ENCODE measurements at regions not wholly inside any gene's neighbourhood (a gene's known extent, or its start where the extent isn't known, plus 50 kb on each side); places are given as distances from the start of the nearest gene placed in this dataset.

- no peak for TF ChIP-seq ZNF384 (IDR thresholded peaks at IDR 0.05; ENCODE audit: borderline replicate concordance, low read depth, low read length)
- TF ChIP-seq NFXL1 (IDR thresholded peaks at IDR 0.05; ENCODE audit: borderline replicate concordance), result no peak
- no peak for TF ChIP-seq ZNF622 (IDR thresholded peaks at IDR 0.05)
- no peak for TF ChIP-seq ZNF274 (IDR thresholded peaks at IDR 0.05; ENCODE audit: insufficient read depth, insufficient read length)
- peak in 1 of 3 experiments; percentile 3; a peak in 1 of 6 replicates for TF ChIP-seq CTCF (IDR thresholded peaks at IDR 0.05 in 2 of 3, conservative IDR thresholded peaks at IDR 0.05 in 1 of 3; ENCODE audit: control insufficient read depth in 2 of 3, extremely low read depth in 1 of 3, insufficient read depth in 1 of 3, low read depth in 3 of 3, low read length in 3 of 3)
- TF ChIP-seq TBL1XR1 (IDR thresholded peaks at IDR 0.05; ENCODE audit: low read depth, low read length), result no peak
- no peak for TF ChIP-seq MYB (IDR thresholded peaks at IDR 0.05; ENCODE audit: borderline replicate concordance, low read depth, low read length)
- TF ChIP-seq, protein P1, sequence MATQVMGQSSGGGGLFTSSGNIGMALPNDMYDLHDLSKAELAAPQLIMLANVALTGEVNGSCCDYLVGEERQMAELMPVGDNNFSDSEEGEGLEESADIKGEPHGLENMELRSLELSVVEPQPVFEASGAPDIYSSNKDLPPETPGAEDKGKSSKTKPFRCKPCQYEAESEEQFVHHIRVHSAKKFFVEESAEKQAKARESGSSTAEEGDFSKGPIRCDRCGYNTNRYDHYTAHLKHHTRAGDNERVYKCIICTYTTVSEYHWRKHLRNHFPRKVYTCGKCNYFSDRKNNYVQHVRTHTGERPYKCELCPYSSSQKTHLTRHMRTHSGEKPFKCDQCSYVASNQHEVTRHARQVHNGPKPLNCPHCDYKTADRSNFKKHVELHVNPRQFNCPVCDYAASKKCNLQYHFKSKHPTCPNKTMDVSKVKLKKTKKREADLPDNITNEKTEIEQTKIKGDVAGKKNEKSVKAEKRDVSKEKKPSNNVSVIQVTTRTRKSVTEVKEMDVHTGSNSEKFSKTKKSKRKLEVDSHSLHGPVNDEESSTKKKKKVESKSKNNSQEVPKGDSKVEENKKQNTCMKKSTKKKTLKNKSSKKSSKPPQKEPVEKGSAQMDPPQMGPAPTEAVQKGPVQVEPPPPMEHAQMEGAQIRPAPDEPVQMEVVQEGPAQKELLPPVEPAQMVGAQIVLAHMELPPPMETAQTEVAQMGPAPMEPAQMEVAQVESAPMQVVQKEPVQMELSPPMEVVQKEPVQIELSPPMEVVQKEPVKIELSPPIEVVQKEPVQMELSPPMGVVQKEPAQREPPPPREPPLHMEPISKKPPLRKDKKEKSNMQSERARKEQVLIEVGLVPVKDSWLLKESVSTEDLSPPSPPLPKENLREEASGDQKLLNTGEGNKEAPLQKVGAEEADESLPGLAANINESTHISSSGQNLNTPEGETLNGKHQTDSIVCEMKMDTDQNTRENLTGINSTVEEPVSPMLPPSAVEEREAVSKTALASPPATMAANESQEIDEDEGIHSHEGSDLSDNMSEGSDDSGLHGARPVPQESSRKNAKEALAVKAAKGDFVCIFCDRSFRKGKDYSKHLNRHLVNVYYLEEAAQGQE (IDR thresholded peaks at IDR 0.05; ENCODE audit: low read depth, low read length), result no peak
- TF ChIP-seq, protein P2, sequence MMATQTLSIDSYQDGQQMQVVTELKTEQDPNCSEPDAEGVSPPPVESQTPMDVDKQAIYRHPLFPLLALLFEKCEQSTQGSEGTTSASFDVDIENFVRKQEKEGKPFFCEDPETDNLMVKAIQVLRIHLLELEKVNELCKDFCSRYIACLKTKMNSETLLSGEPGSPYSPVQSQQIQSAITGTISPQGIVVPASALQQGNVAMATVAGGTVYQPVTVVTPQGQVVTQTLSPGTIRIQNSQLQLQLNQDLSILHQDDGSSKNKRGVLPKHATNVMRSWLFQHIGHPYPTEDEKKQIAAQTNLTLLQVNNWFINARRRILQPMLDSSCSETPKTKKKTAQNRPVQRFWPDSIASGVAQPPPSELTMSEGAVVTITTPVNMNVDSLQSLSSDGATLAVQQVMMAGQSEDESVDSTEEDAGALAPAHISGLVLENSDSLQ (IDR thresholded peaks at IDR 0.05), result peak; percentile 74
- TF ChIP-seq, protein P3, sequence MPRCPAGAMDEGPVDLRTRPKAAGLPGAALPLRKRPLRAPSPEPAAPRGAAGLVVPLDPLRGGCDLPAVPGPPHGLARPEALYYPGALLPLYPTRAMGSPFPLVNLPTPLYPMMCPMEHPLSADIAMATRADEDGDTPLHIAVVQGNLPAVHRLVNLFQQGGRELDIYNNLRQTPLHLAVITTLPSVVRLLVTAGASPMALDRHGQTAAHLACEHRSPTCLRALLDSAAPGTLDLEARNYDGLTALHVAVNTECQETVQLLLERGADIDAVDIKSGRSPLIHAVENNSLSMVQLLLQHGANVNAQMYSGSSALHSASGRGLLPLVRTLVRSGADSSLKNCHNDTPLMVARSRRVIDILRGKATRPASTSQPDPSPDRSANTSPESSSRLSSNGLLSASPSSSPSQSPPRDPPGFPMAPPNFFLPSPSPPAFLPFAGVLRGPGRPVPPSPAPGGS (IDR thresholded peaks at IDR 0.05; ENCODE audit: borderline replicate concordance, insufficient read depth, low read depth, low read length, poor library complexity, severe bottlenecking), result no peak
- no peak for TF ChIP-seq EGR1 (IDR thresholded peaks at IDR 0.05; ENCODE audit: borderline replicate concordance in 1 of 2, low read depth in 2 of 2, low read length in 2 of 2)
- no peak for TF ChIP-seq EZH2 (IDR thresholded peaks at IDR 0.05; ENCODE audit: borderline replicate concordance, control insufficient read depth, low read depth, low read length)
- peak; percentile 13; the same call in 1 of the 3 replicates for TF ChIP-seq POU2F2 (IDR thresholded peaks at IDR 0.05; ENCODE audit: borderline replicate concordance, low read depth, low read length)
- TF ChIP-seq, protein P4, sequence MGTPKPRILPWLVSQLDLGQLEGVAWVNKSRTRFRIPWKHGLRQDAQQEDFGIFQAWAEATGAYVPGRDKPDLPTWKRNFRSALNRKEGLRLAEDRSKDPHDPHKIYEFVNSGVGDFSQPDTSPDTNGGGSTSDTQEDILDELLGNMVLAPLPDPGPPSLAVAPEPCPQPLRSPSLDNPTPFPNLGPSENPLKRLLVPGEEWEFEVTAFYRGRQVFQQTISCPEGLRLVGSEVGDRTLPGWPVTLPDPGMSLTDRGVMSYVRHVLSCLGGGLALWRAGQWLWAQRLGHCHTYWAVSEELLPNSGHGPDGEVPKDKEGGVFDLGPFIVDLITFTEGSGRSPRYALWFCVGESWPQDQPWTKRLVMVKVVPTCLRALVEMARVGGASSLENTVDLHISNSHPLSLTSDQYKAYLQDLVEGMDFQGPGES (IDR thresholded peaks at IDR 0.05), result no peak
- TF ChIP-seq, protein P5, sequence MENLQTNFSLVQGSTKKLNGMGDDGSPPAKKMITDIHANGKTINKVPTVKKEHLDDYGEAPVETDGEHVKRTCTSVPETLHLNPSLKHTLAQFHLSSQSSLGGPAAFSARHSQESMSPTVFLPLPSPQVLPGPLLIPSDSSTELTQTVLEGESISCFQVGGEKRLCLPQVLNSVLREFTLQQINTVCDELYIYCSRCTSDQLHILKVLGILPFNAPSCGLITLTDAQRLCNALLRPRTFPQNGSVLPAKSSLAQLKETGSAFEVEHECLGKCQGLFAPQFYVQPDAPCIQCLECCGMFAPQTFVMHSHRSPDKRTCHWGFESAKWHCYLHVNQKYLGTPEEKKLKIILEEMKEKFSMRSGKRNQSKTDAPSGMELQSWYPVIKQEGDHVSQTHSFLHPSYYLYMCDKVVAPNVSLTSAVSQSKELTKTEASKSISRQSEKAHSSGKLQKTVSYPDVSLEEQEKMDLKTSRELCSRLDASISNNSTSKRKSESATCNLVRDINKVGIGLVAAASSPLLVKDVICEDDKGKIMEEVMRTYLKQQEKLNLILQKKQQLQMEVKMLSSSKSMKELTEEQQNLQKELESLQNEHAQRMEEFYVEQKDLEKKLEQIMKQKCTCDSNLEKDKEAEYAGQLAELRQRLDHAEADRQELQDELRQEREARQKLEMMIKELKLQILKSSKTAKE (IDR thresholded peaks at IDR 0.05; ENCODE audit: low read depth, poor library complexity, severe bottlenecking), result peak; percentile 48
- no peak for TF ChIP-seq SMC3 (IDR thresholded peaks at IDR 0.05; ENCODE audit: borderline replicate concordance, low read length)
Measured at GRCh38 chr1:119318466-119319309, 49.9 kb upstream of the HAO2 start (continued).

Data from GM12878 (cell line).